HG03095 (cell line): ENCODE measurements at regions not wholly inside any gene's neighbourhood (a gene's known extent, or its start where the extent isn't known, plus 50 kb on each side); places are given as distances from the start of the nearest gene placed in this dataset.
"Not testable (repeated sequence)": the region's sequence is repeated elsewhere in the genome, so short reads cannot be mapped to it uniquely, and the experiment has no call there.

Experiments
- ATAC-seq: cut with Tn5 transposase; IDR thresholded peaks from one replicate; pipeline ENCODE4 v1.9.1; 2021; ENCODE audit warnings: moderate library complexity; ENCODE audit not compliant: unreplicated experiment

- not testable (repeated sequence) for ATAC-seq
Measured at GRCh38 chr7:73176813-73177212, 91.0 kb upstream of the SPDYE9 start.

- ATAC-seq: not testable (repeated sequence)
Measured at GRCh38 chr7:73175322-73175721, 89.5 kb upstream of the SPDYE9 start.

GRCh38 chr7:73170902-73171301 lies 85.1 kb upstream of the SPDYE9 start:
- ATAC-seq: not testable (repeated sequence)

GRCh38 chr7:73170415-73170814 lies 84.6 kb upstream of the SPDYE9 start:
- not testable (repeated sequence) for ATAC-seq

GRCh38 chr7:73166152-73166551 lies 80.3 kb upstream of the SPDYE9 start:
- ATAC-seq: not testable (repeated sequence)

GRCh38 chr7:73162680-73163079 lies 76.8 kb upstream of the SPDYE9 start:
- ATAC-seq: not testable (repeated sequence)

- ATAC-seq: not testable (repeated sequence)
Measured at GRCh38 chr7:73161727-73162126, 75.9 kb upstream of the SPDYE9 start.

GRCh38 chr7:73157169-73157661 lies 71.4 kb upstream of the SPDYE9 start:
- not testable (repeated sequence) for ATAC-seq

- not testable (repeated sequence) for ATAC-seq
Measured at GRCh38 chr7:73156510-73157168, 70.8 kb upstream of the SPDYE9 start.

GRCh38 chr7:73154586-73155038 lies 68.8 kb upstream of the SPDYE9 start:
- ATAC-seq: peak; percentile 89

- ATAC-seq: not testable (repeated sequence)
Measured at GRCh38 chr7:73153921-73154585, 68.2 kb upstream of the SPDYE9 start.

- ATAC-seq: not testable (repeated sequence)
Measured at GRCh38 chr7:73148570-73148969, 62.7 kb upstream of the SPDYE9 start.

- ATAC-seq: not testable (repeated sequence)
Measured at GRCh38 chr7:73147681-73148080, 61.8 kb upstream of the SPDYE9 start.

GRCh38 chr7:73143993-73144392 lies 58.2 kb upstream of the SPDYE9 start:
- not testable (repeated sequence) for ATAC-seq

GRCh38 chr7:73137922-73138321 lies 52.1 kb upstream of the SPDYE9 start:
- not testable (repeated sequence) for ATAC-seq
